Left cardiac atrium (tissue), 4 donors: ENCODE measurements at regions not wholly inside any gene's neighbourhood (a gene's known extent, or its start where the extent isn't known, plus 50 kb on each side); places are given as distances from the start of the nearest gene placed in this dataset.
"Not testable (repeated sequence)": the region's sequence is repeated elsewhere in the genome, so short reads cannot be mapped to it uniquely, and the experiment has no call there.

Experiments
- ATAC-seq, 2 donors: fragments of 200-7000 bp; cut with Tn5 transposase; one replicate each; pipeline ENCODE4 v1.9.1; 2020; ENCODE audit warnings: mild to moderate bottlenecking in 2 of 2, moderate library complexity in 2 of 2
- DNase-seq: peaks from one replicate; pipeline ENCODE4 v3.0.0-alpha.2; 2020
- intact Hi-C, 2 donors: fragments of 100-400 bp; cut with DNase I; formaldehyde crosslinking; loops; one replicate each; pipeline versions ENCODE4 v1.14.1 to v1.15.1; 2022 to 2023
- donor health status: DM: no; HTN: yes; CAD: no.
- donor health status: DM: no; HTN: yes; CAD: no; lungs with severe emphysema.
- donor health status: DM: yes; HTN: yes; CAD: no.
- donor health status: Dilated cardiomyopathy.

DNA sequence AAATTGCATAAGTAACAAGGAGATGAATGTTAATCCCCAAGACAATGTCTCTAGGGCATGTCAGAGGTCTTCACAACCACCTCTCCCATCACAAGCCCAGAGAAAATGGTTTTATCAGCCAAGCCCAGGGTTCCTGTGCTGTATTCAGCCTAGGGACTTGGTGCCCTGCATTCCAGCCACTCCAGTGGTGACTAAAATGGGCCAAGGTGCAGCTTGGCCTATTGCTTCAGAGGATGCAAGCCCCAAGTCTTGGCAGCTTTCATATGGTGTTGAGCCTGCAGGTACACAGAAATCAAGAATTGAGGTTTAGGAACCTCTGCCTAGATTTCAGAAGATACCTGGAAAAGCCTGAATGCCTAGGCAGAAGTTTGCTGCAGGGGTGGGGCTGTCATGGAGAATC, 1118.6 kb downstream of the PLA2G4A start:
- intact Hi-C loops, result no loop called here
- no peak for DNase-seq

GRCh38 chr1:187948170-187948794, 1119.5 kb downstream of the PLA2G4A start:
- no peak for DNase-seq
- intact Hi-C loops, result no loop called here
- ATAC-seq, result no peak

More for the DNA sequence above, 1118.6 kb downstream of the PLA2G4A start:
- no peak for ATAC-seq

DNA sequence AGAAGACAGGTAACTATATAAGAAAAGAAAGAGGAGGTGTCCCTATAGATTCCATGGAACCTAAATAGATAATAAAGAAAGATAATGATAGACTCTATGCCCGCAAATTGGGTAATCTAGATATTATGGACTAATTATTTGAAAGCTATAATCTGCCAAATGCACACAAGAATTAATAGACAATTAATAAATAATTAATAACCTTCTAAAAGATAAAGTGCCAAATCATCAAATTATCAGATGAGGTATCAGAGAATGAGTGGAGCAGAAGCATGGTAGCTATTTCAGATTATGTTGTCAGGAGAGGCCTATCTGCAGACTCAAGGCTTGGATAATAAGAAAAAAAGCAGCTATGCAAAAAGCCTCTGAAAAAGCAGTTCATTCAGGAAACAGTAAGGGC, 1120.8 kb downstream of the PLA2G4A start:
- intact Hi-C loops, result no loop called here
- ATAC-seq (no peak), DNase-seq (no peak)

GRCh38 chr1:187951817-187952216, 1123.1 kb downstream of the PLA2G4A start:
- DNase-seq (no peak), ATAC-seq (no peak)
- intact Hi-C loops, result no loop called here

GRCh38 chr1:187952446-187952845, 1123.7 kb downstream of the PLA2G4A start:
- DNase-seq (no peak), ATAC-seq (no peak)
- intact Hi-C loops, result no loop called here

DNA sequence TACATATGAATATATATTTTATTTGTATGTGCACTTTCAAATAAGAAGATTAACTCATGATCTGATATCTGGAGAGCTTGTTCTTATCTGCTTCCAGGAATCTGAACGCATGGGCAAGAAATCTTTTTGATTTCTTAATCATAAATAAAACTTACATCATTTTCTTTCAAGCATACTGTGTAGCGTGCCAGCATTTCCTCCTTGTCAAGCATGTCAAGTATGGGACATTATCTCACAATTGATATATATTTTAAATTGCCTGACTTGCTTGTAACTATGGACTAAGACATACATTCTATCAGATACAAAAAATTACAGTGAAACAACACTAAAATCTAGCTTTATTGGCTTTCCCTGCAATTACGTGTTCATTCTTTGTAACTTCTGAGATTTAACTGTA, 1128.2 kb downstream of the PLA2G4A start:
- DNase-seq, result no peak
- intact Hi-C loops, result no loop called here
- ATAC-seq, result no peak

GRCh38 chr1:187958207-187958606, 1129.5 kb downstream of the PLA2G4A start:
- intact Hi-C loops, result no loop called here
- ATAC-seq (no peak), DNase-seq (no peak)

DNA sequence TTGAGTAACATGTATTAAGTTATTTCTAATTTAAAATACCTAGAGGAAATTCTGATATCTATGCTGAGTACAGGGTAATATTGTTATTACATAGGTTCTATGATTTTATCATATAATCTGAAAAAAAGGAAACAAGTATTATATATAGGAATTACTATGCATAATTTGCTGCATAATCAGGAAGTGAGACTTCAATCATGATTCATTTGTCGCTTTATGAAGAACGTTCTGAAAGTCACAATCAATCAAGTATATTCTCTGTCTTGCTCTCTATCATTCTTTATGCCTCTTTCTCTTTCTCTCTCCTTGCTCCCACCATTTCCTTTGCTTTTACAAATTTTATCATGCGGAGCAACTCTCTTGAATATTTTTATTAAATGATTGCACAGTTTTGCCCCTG, 1130.3 kb downstream of the PLA2G4A start:
- DNase-seq (no peak), ATAC-seq (no peak)
- intact Hi-C loops, result no loop called here

DNA sequence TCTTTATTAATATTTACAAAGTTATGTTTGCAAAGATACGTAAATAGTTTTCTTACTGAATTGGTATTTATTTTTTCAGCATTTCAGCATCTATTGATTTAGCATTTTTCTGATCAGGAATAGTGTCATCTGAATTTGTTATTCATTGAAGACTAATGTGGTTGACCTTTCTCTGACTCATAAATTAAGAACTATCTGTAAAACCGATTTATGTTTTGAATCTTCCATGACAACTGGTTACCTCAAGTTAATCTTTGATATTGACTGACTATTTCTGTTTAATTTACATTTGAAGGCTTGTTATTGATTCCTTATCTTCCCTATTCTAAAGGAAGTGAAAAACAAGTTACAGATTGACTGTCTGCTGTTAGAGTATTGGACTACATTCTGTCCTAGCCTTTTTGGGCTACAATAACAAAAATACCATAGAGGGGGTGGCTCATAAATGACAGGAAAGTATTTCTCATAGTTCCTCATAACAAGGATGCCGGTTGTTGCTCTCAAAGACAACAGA, 1131.4 kb downstream of the PLA2G4A start:
- DNase-seq, result no peak
- intact Hi-C loops, result no loop called here
- no peak for ATAC-seq

DNA sequence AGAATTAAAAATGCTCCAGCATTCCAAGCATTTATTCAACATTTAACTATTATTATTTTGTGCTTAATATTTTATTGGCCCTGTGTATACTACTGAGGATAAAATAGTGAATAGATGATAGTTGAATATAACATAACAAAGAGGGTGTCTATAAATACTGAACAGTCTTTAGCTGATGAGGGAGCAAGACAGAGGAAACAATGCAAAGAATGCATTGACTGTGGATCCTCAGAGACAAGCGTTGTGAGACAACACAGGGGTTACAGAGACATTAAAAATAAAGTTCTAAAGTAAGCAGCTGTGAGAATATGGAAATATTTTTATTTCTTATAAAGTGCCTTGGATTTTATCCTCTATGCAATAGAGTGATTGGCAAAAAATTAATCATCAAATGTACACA, 1133.1 kb downstream of the PLA2G4A start:
- no peak for ATAC-seq
- intact Hi-C loops, result no loop called here
- DNase-seq, result no peak

GRCh38 chr1:187971851-187972250, 1143.1 kb downstream of the PLA2G4A start:
- ATAC-seq (no peak), DNase-seq (no peak)
- intact Hi-C loops, result no loop called here

GRCh38 chr1:187977298-187977697, 1148.5 kb downstream of the PLA2G4A start:
- DNase-seq (no peak), ATAC-seq (no peak)
- intact Hi-C loops, result no loop called here

DNA sequence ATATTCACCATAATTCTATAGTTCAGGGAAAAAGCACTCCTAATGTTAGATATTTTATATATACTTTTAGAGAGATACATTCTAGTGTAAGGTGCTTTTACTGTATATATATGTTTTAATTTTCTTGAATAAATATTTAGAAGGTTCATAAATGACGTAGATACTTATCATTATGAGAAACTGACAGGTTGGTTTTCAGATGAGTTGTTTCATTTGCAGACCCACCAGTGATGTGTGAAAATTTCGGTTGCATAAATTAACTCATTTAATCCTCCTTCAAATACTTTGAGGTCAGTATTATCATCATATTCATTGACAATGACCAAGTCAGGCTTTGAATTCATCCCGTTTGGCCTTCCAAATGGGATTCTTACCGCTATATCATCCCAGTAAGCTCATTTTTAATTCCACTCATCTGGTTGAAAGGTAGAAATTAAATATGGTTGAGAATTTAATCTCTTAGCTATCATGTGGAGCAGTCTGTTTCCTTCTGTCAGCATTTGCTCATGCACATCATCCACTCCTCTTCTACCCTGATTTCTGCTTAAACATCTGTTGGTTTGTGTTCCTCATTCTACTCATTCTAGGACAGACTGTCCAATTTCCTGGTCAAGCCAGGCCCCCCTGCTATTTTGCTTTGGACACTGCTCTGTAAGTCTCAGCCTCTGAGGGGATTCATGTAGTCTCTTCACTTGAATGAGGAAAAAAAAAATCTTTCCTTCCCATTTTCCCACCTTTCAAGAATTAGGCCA, 1156.6 kb downstream of the PLA2G4A start:
- no peak for ATAC-seq
- intact Hi-C loops, result no loop called here
- DNase-seq, result no peak

DNA sequence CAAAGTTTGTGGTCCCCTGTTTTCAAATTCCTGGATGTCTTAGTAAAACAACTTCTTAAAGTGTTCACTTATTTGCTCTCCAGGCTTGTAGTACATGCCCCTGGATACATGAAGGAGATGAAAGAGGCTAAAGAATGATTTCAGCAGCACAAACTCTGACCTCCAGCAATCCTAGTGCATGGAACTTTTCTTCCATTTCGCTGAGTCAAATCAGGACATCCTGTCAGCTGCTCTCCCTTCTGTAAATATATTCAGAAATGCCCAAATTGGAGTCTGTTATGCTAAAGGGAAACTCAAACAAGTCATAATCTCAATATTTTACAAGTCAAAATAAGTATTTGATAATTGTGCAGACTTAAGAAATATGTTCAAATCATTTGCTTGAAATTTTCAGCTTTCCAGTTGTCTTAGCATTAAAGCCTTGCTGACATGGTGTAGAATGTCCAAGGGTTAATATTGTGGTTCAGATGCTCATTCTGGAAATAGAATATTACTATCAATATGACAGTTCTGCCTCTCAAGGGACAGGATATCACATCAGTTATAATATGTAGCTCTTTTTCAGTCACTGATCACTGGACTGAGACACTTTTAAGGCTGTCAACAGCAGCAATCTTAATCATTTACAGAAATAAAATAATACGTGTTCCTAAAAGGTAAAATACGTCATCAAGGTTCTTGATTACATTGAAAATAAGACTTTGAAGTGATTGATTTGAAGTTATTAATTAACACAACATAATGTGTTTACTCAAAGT, 1157.3 kb downstream of the PLA2G4A start:
- intact Hi-C loops, result no loop called here
- ATAC-seq, result no peak
- no peak for DNase-seq

DNA sequence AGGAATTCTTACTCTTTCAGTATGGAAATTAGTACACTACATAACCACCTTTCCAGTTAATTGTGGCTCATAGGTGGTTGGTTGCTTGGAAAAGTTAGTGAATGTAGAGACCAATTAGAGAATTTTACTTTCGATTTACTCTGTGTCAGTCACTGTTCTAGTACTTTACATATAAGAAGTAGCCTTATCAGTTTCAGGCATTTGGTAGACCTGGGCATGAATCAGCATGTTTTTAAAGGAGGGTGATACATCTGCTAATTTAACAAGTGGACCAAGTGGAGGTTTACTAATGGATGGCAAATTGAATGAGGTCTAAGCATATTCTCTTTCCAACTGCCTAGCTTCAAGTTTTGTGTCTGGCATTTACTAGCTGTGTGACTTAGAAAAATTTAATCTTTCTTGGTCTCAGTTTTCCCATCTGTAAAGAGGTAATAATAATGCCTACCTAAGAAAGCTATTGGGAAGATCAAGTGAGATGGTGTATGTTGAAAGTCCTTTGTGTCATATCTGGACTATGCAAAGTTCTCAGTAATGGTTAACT, 1158.6 kb downstream of the PLA2G4A start:
- intact Hi-C loops, result no loop called here
- no peak for ATAC-seq

GRCh38 chr1:187991944-187992343, 1163.2 kb downstream of the PLA2G4A start:
- DNase-seq (no peak), ATAC-seq (no peak)
- intact Hi-C loops, result no loop called here

More for the DNA sequence above, 1158.6 kb downstream of the PLA2G4A start:
- DNase-seq, result no peak

GRCh38 chr1:187996780-187997179, 1168.0 kb downstream of the PLA2G4A start:
- intact Hi-C loops, result no loop called here
- DNase-seq (no peak), ATAC-seq (no peak)

DNA sequence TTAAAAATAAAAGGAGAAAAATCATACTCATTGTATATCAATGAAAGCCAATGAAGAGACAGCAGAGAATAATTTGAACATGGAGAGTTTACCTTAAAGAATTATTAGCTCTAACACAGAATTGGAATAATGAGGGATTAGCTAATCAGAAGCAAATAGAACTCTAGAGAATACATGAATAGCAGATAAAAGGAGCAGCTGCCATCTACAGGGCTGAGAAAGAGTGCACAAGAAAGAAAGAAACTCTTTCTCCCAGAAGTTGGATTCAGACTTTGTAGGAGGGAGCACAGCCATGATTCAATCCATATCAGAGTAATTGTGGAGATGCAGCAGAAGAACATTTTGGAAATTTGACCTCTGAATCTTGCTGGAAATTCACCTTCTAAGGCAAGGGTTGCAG, 1171.2 kb downstream of the PLA2G4A start:
- no peak for DNase-seq
- no peak for ATAC-seq
- intact Hi-C loops, result no loop called here

- intact Hi-C loops, ATAC-seq: not testable (repeated sequence)
These were observed 1174.9 kb downstream of the PLA2G4A start for GRCh38 chr1:188003687-188004086.

DNA sequence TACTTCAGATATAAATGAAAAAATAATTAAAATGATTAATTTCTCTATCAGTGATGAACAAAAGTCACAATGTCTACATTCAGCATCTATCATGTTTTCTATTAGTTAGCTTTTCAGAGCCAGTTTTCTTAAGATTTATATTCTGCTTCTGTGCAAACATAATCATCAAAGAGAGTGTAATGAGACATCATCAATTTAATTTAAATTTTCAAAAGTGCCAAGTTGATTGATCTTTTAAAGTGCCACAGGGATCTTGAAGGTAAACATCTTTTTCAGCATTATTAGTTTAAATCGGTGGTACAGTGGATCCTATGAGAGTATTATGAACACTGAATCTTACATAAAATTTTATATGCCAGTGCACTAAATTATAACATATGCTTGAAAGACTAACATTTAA, 1176.1 kb downstream of the PLA2G4A start:
- DNase-seq (no peak), ATAC-seq (no peak)
- intact Hi-C loops, result no loop called here

More at GRCh38 chr1:188003687-188004086, 1174.9 kb downstream of the PLA2G4A start:
- DNase-seq, result not testable (repeated sequence)
